H9 (cell line): ENCODE measurements at regions not wholly inside any gene's neighbourhood (a gene's known extent, or its start where the extent isn't known, plus 50 kb on each side); places are given as distances from the start of the nearest gene placed in this dataset.

Experiments
- DNase-seq: peaks from one replicate; pipeline ENCODE4 v3.0.0-alpha.2; 2017
- H2AFZ ChIP-seq: one replicate; pipeline ENCODE4 v1.6.1; 2013; ENCODE audit warnings: mild to moderate bottlenecking, low read length, control low read depth, moderate library complexity
- H2AK5ac ChIP-seq: 2 replicates; pipeline ENCODE4 v1.6.1; 2013; ENCODE audit warnings: low read length, control low read depth, mixed read lengths; ENCODE audit not compliant: insufficient read length
- H2BK120ac ChIP-seq: one replicate; pipeline ENCODE4 v1.6.1; 2013; ENCODE audit warnings: low read depth, mild to moderate bottlenecking, low read length, control low read depth, inconsistent platforms; ENCODE audit not compliant: poor library complexity, severe bottlenecking
- H2BK12ac ChIP-seq: 2 replicates; pipeline ENCODE4 v1.6.1; 2013; ENCODE audit warnings: low read length, control low read depth, mixed read lengths, low read depth; ENCODE audit not compliant: insufficient read length
- H2BK15ac ChIP-seq: 2 replicates; pipeline ENCODE4 v1.6.1; 2013; ENCODE audit warnings: low read depth, low read length, control low read depth
- H2BK20ac ChIP-seq: one replicate; pipeline ENCODE4 v1.6.1; 2013; ENCODE audit warnings: low read depth, mild to moderate bottlenecking, low read length, control low read depth, inconsistent platforms; ENCODE audit not compliant: poor library complexity, severe bottlenecking
- H2BK5ac ChIP-seq: 2 replicates; pipeline ENCODE4 v1.6.1; 2013; ENCODE audit warnings: low read length, control low read depth, mixed read lengths; ENCODE audit not compliant: insufficient read length
- H3K14ac ChIP-seq: 2 replicates; pipeline ENCODE4 v1.6.1; 2013; ENCODE audit warnings: low read length, control low read depth; ENCODE audit not compliant: insufficient read depth
- H3K18ac ChIP-seq: 2 replicates; pipeline ENCODE4 v1.6.1; 2013; ENCODE audit warnings: low read depth, mild to moderate bottlenecking, mixed read lengths, low read length, control low read depth; ENCODE audit not compliant: insufficient read length
- H3K23ac ChIP-seq: 2 replicates; pipeline ENCODE4 v1.6.1; 2013; ENCODE audit warnings: low read length, control low read depth, mixed read lengths, low read depth; ENCODE audit not compliant: insufficient read length
- H3K23me2 ChIP-seq: 2 replicates; pipeline ENCODE4 v1.6.1; 2013; ENCODE audit warnings: low read depth, mild to moderate bottlenecking, mixed read lengths, low read length, control low read depth; ENCODE audit not compliant: insufficient read length, poor library complexity, severe bottlenecking
- H3K27ac ChIP-seq: 2 replicates; pipeline ENCODE4 v1.5.1; 2013; ENCODE audit warnings: low read length, control low read depth, mixed read lengths, low read depth; ENCODE audit not compliant: insufficient read length
- H3K27me3 ChIP-seq: 2 replicates; pipeline ENCODE4 v1.6.1; 2013; ENCODE audit warnings: low read length, control low read depth, inconsistent platforms; ENCODE audit not compliant: insufficient read depth
- H3K4ac ChIP-seq: 2 replicates; pipeline ENCODE4 v1.6.1; 2013; ENCODE audit warnings: low read depth, mild to moderate bottlenecking, control low read depth, inconsistent platforms, low read length, moderate library complexity
- H3K4me1 ChIP-seq: 2 replicates; pipeline ENCODE4 v1.6.1; 2013; ENCODE audit warnings: low read length, control low read depth, inconsistent platforms; ENCODE audit not compliant: insufficient read depth
- H3K4me2 ChIP-seq: 2 replicates; pipeline ENCODE4 v1.6.1; 2013; ENCODE audit warnings: low read length, control low read depth, mixed read lengths; ENCODE audit not compliant: insufficient read length, insufficient read depth
- H3K56ac ChIP-seq: 2 replicates; pipeline ENCODE4 v1.6.1; 2013; ENCODE audit warnings: low read depth, mild to moderate bottlenecking, mixed read lengths, low read length, control low read depth; ENCODE audit not compliant: insufficient read length
- H3K79me1 ChIP-seq: 2 replicates; pipeline ENCODE4 v1.6.1; 2013; ENCODE audit warnings: low read depth, mild to moderate bottlenecking, moderate library complexity, low read length, control low read depth, inconsistent platforms; ENCODE audit not compliant: insufficient read depth, poor library complexity, severe bottlenecking
- H3K79me2 ChIP-seq: 2 replicates; pipeline ENCODE4 v1.6.1; 2013; ENCODE audit warnings: low read length, control low read depth, inconsistent platforms; ENCODE audit not compliant: insufficient read depth
- H3K9ac ChIP-seq: 2 replicates; pipeline ENCODE4 v1.6.1; 2013; ENCODE audit warnings: low read length, control low read depth, mixed read lengths; ENCODE audit not compliant: insufficient read length; ENCODE audit errors: extremely low read depth
- H3K9me3 ChIP-seq: one replicate; pipeline ENCODE4 v1.6.1; 2013; ENCODE audit warnings: low read depth, low read length, inconsistent platforms; ENCODE audit not compliant: control insufficient read depth
- H3T11ph ChIP-seq: one replicate; pipeline ENCODE4 v1.6.1; 2013; ENCODE audit warnings: mild to moderate bottlenecking, low read length, control low read depth, inconsistent platforms
- H4K20me1 ChIP-seq: one replicate; pipeline ENCODE4 v1.6.1; 2013; ENCODE audit not compliant: control insufficient read depth, insufficient read length, insufficient read depth
- H4K5ac ChIP-seq: 2 replicates; pipeline ENCODE4 v1.6.1; 2013; ENCODE audit warnings: low read depth, mild to moderate bottlenecking, mixed read lengths, low read length, control low read depth; ENCODE audit not compliant: insufficient read length
- H4K8ac ChIP-seq: replicated peaks from 2 replicates; pipeline ENCODE4 v1.6.1; 2013; ENCODE audit warnings: low read length, control low read depth, mixed read lengths, low read depth; ENCODE audit not compliant: insufficient read length
- H4K91ac ChIP-seq: 2 replicates; pipeline ENCODE4 v1.6.1; 2013; ENCODE audit warnings: low read depth, mild to moderate bottlenecking, moderate library complexity, mixed read lengths, low read length, control low read depth; ENCODE audit not compliant: insufficient read length
- H3K27ac Mint-ChIP-seq, 3 experiments: 2 replicates in 2 of 3; 3 replicates in 1 of 3; pipeline ENCODE4 v1.8.0; 2020 to 2021; ENCODE audit warnings: mixed read lengths in 3 of 3, mild to moderate bottlenecking in 1 of 3, moderate library complexity in 1 of 3
- H3K27me3 Mint-ChIP-seq: 2 replicates; pipeline ENCODE4 v1.8.0; 2021; ENCODE audit warnings: low read depth, mild to moderate bottlenecking, moderate library complexity, mixed read lengths
- H3K36me3 Mint-ChIP-seq, 3 experiments: 2 replicates in 2 of 3; 3 replicates in 1 of 3; pipeline ENCODE4 v1.8.0; 2020 to 2021; ENCODE audit warnings: low read depth in 3 of 3, mixed read lengths in 3 of 3; ENCODE audit not compliant: insufficient read depth in 1 of 3
- H3K4me1 Mint-ChIP-seq, 2 experiments: 2 replicates each; pipeline ENCODE4 v1.8.0; 2020; ENCODE audit warnings: mixed read lengths in 2 of 2
- H3K4me3 Mint-ChIP-seq, 2 experiments: 2 replicates in 1 of 2; 3 replicates in 1 of 2; pipeline ENCODE4 v1.8.0; 2020 to 2021; ENCODE audit warnings: mild to moderate bottlenecking in 2 of 2, mixed read lengths in 2 of 2, moderate library complexity in 1 of 2
- H3K9me3 Mint-ChIP-seq, 2 experiments: 2 replicates in 1 of 2; 3 replicates in 1 of 2; pipeline ENCODE4 v1.8.0; 2020; ENCODE audit warnings: mild to moderate bottlenecking in 2 of 2, mixed read lengths in 2 of 2, moderate library complexity in 1 of 2
- CTCF ChIP-seq: fragments of 200-600 bp; sonication (generic); conservative IDR thresholded peaks from 3 replicates; pipeline ENCODE4 v1.8.0; 2021; ENCODE audit warnings: antibody characterized with exemption, mild to moderate bottlenecking
- WGBS: extraction: QIAGEN DNeasy Blood & Tissue Kit; methylation state at CpG from one replicate; pipeline ENCODE4 v1.1.7; 2013; ENCODE audit warnings: missing lambda C conversion rate, low lambda C conversion rate, mixed read lengths; ENCODE audit not compliant: insufficient read length; ENCODE audit errors: extremely low coverage; 5-methylcytosine and 5-hydroxymethylcytosine counted together

GRCh38 chr1:30259631-30260030, 463.8 kb downstream of the MATN1 start:
- H2BK20ac ChIP-seq, result no peak overlapping the region
- H3K14ac ChIP-seq, result no peak overlapping the region
- H4K91ac ChIP-seq, result no peak overlapping the region
- no peak overlapping the region for H3K27ac ChIP-seq
- no peaks in the 10 kb centered on the region for H3K9me3 ChIP-seq
- H2BK12ac ChIP-seq, result no peak overlapping the region
- H3K4me1 ChIP-seq, result no peaks in the 10 kb centered on the region
- H4K8ac ChIP-seq, result no peak overlapping the region
- H2BK5ac ChIP-seq, result no peak overlapping the region
- H3K23ac ChIP-seq, result no peak overlapping the region
- no peak overlapping the region for H2BK15ac ChIP-seq
- H3K79me1 ChIP-seq, result no peaks in the 10 kb centered on the region
- no peak overlapping the region for H3T11ph ChIP-seq
- no peak overlapping the region for H3K18ac ChIP-seq
- no peak overlapping the region for H2AK5ac ChIP-seq
- no peaks in the 10 kb centered on the region for H3K27me3 ChIP-seq
- no peak overlapping the region for H3K4ac ChIP-seq
- H2BK120ac ChIP-seq, result no peak overlapping the region
- WGBS, result no CpG with 5 or more reads among the region's 9 CpGs
- H3K79me2 ChIP-seq, result no peaks in the 10 kb centered on the region
- peaks cover 12 to 17% of the 10 kb centered on the region in 2 experiments for H3K4me1 Mint-ChIP-seq
- H3K4me2 ChIP-seq, result no peak overlapping the region
- no peak overlapping the region for H3K56ac ChIP-seq
- H3K27ac Mint-ChIP-seq, result no peak overlapping the region
- H3K9me3 Mint-ChIP-seq, result no peaks in the 10 kb centered on the region
- no peaks in the 10 kb centered on the region for H3K23me2 ChIP-seq
- no peak overlapping the region for H2AFZ ChIP-seq
- H4K20me1 ChIP-seq, result no peaks in the 10 kb centered on the region
- no peak for TF ChIP-seq CTCF
- no peak overlapping the region for H4K5ac ChIP-seq
- H3K9ac ChIP-seq, result no peak overlapping the region
- DNase-seq, result no peak
- no peaks in the 10 kb centered on the region for H3K36me3 Mint-ChIP-seq
- no peaks in the 10 kb centered on the region; the same call in 1 of the 2 replicates for H3K27me3 Mint-ChIP-seq
- H3K4me3 Mint-ChIP-seq, result no peak overlapping the region
